MCF 10A (cell line): ENCODE measurements at regions not wholly inside any gene's neighbourhood (a gene's known extent, or its start where the extent isn't known, plus 50 kb on each side); places are given as distances from the start of the nearest gene placed in this dataset.

Experiments
- BruUV-seq: library from RNA; stranded (reverse); fragments of 400-500 nt; replicated peaks from 2 replicates; lab custom pipeline; 2021; lab: Mats Ljungman, UMichigan
- CTCF ChIA-PET: fragments of 300-600 bp; sonication (Branson Sonifier 250); formaldehyde crosslinking; extraction: SDS; loops from one replicate; lab custom pipeline; 2021; ENCODE audit warnings: antibody characterized with exemption, inconsistent platforms; lab: Yijun Ruan, JAX
- POLR2A ChIA-PET: fragments of 300-600, 350-650 bp; sonication (Branson Sonifier 250); formaldehyde crosslinking; extraction: SDS; loops from one replicate; lab custom pipeline; 2020; ENCODE audit warnings: antibody characterized with exemption, inconsistent platforms; lab: Yijun Ruan, JAX
- DNase-seq: peaks from one replicate; pipeline ENCODE4 v3.0.0-alpha.2; 2018; ENCODE audit not compliant: unreplicated experiment
- H3K27ac Mint-ChIP-seq: one replicate; pipeline ENCODE4 v1.8.0; 2022; ENCODE audit warnings: mild to moderate bottlenecking, low read depth, mixed read lengths; ENCODE audit not compliant: unreplicated experiment
- H3K27me3 Mint-ChIP-seq: one replicate; pipeline ENCODE4 v1.8.0; 2022; ENCODE audit warnings: mixed read lengths; ENCODE audit not compliant: insufficient read depth, unreplicated experiment
- H3K36me3 Mint-ChIP-seq: one replicate; pipeline ENCODE4 v1.8.0; 2022; ENCODE audit warnings: mild to moderate bottlenecking, moderate library complexity, mixed read lengths; ENCODE audit not compliant: insufficient read depth, unreplicated experiment
- H3K4me1 Mint-ChIP-seq: one replicate; pipeline ENCODE4 v1.8.0; 2022; ENCODE audit warnings: mixed read lengths; ENCODE audit not compliant: insufficient read depth, unreplicated experiment
- H3K4me3 Mint-ChIP-seq: one replicate; pipeline ENCODE4 v1.8.0; 2022; ENCODE audit warnings: mild to moderate bottlenecking, moderate library complexity, mixed read lengths; ENCODE audit not compliant: unreplicated experiment
- H3K9me3 Mint-ChIP-seq: one replicate; pipeline ENCODE4 v1.8.0; 2022; ENCODE audit warnings: mixed read lengths; ENCODE audit not compliant: unreplicated experiment
- CTCF ChIP-seq: fragments of 200-600 bp; IDR thresholded peaks from one replicate; pipeline ENCODE4 v1.8.0; 2022; ENCODE audit warnings: antibody characterized with exemption, mild to moderate bottlenecking; ENCODE audit not compliant: unreplicated experiment
- intact Hi-C: fragments of 100-400 bp; cut with micrococcal nuclease; formaldehyde crosslinking; loops from 2 replicates; pipeline ENCODE4 v1.14.1; 2022

GRCh38 chr1:207964195-207964966, 53.5 kb upstream of the CD34 start:
- ChIA-PET POLR2A (interaction anchor here (0.7 to 4.9 kb wide), 14 partner anchors 10 to 385 kb away, joined by 3 to 96 read pairs (median 15); no protein-coding TSS in a partner anchor), CTCF (interaction anchor here (0.5 to 9.9 kb wide), 45 partner anchors 9 to 555 kb away, joined by 3 to 405 read pairs (median 6); partner anchors contain the start of gene CD34)
- DNase-seq: peak; percentile 61
- no peak for TF ChIP-seq CTCF
- Mint-ChIP-seq H3K36me3 (no peaks in the 10 kb centered on the region), H3K4me3 (peak overlapping the region; percentile 69), H3K27me3 (no peaks in the 10 kb centered on the region), H3K27ac (peak overlapping the region; percentile 57), H3K4me1 (peaks cover 27% of the 10 kb centered on the region), H3K9me3 (no peaks in the 10 kb centered on the region)
- no TSS peak for BruUV-seq
- intact Hi-C loops: no loop called here

GRCh38 chr1:207963427-207964194, 52.7 kb upstream of the CD34 start:
- Mint-ChIP-seq H3K27me3 (no peaks in the 10 kb centered on the region), H3K4me3 (peak overlapping the region; percentile 69), H3K9me3 (no peaks in the 10 kb centered on the region), H3K36me3 (no peaks in the 10 kb centered on the region), H3K4me1 (peaks cover 27% of the 10 kb centered on the region), H3K27ac (peak overlapping the region; percentile 57)
- no TSS peak for BruUV-seq
- intact Hi-C loops: loop anchor here (1.0 kb wide), 3 partner anchors 66 to 135 kb away; no protein-coding TSS in a partner anchor
- peak; percentile 100 for TF ChIP-seq CTCF
- DNase-seq: peak; percentile 95
- ChIA-PET CTCF (interaction anchor here (0.5 to 9.9 kb wide), 78 partner anchors 10 to 1245 kb away, joined by 3 to 405 read pairs (median 5); partner anchors contain the start of gene CD34), POLR2A (interaction anchor here (0.6 to 4.9 kb wide), 38 partner anchors 11 to 1279 kb away, joined by 3 to 96 read pairs (median 4); partner anchors contain the start of genes CD46, MAPKAPK2 and PLXNA2)

GRCh38 chr1:207962716-207963426, 51.9 kb upstream of the CD34 start:
- Mint-ChIP-seq H3K4me1 (peaks cover 27% of the 10 kb centered on the region), H3K4me3 (peak overlapping the region; percentile 69), H3K36me3 (no peaks in the 10 kb centered on the region), H3K27me3 (no peaks in the 10 kb centered on the region), H3K27ac (peak overlapping the region; percentile 57), H3K9me3 (no peaks in the 10 kb centered on the region)
- ChIA-PET CTCF (interaction anchor here (0.5 to 9.9 kb wide), 67 partner anchors 10 to 1246 kb away, joined by 3 to 405 read pairs (median 5); partner anchors contain the start of gene CD34), POLR2A (interaction anchor here (0.6 to 4.9 kb wide), 36 partner anchors 10 to 1278 kb away, joined by 3 to 96 read pairs (median 4); partner anchors contain the start of genes CD46, MAPKAPK2 and PLXNA2)
- intact Hi-C loops: loop anchor here (1.0 kb wide), 3 partner anchors 66 to 135 kb away; no protein-coding TSS in a partner anchor
- TSS peak; percentile 74 for BruUV-seq
- no peak for TF ChIP-seq CTCF
- no peak for DNase-seq
